ENCODE measurements at regions not wholly inside any gene's neighbourhood (a gene's known extent, or its start where the extent isn't known, plus 50 kb on each side); places are given as distances from the start of the nearest gene placed in this dataset.

GRCh38 chr12:77488041-77488620, 342.6 kb upstream of the NAV3 start:
- DNase-seq = no peak

GRCh38 chr12:77486872-77487271, 343.8 kb upstream of the NAV3 start:
- DNase-seq = no peak

GRCh38 chr12:77485961-77486854, 344.5 kb upstream of the NAV3 start:
- no peak for DNase-seq

DNA sequence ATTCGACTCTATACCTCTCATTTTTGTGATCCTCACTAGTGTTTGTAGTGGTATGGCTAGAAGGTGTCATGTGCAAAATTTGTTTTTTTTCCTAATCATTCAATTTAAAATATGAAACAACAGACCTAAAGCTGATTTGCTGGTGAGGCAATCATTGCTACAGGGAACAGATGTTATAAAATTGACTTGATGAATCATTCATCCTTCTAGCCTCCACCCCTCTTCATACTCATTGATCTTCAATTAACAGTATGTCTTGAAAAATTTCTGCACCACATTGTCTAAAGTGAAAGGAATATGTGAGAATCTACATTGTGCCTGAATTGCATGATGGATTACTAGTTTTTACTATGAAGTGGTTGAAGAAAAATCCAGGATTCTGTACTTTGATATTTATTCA, 349.0 kb upstream of the NAV3 start:
- DNase-seq = no peak

DNA sequence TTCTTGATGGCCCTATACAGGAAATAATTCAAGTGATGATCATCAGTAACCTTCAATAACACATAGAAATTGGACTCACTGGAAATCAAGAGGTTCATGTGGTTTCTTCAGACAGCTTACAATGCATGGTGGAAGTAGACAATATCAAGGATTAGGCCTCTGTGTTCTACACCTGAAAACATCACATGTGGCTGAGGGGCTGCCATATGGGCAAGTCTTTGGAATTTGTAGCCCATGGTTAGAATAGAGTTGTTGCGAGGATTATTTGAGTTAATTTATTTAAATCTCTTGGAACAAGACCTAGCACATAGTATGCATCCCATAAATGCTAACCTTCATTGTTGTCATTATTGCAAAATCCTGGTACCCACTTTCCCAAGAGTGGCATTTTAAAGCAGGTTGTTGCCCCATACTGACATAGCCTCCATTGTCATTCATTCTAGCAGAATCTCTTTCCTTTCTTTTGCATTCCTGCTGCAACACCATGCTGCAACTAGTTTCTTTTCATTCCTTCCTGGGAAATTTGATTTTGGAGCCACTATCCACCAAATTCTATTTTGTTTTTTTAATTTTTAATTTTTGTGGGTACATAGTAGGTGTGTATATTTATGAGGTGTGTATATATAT, 352.7 kb upstream of the NAV3 start:
- DNase-seq = no peak

GRCh38 chr12:77471801-77472200, 358.9 kb upstream of the NAV3 start:
- DNase-seq = no peak

GRCh38 chr12:77469578-77470333, 360.9 kb upstream of the NAV3 start:
- DNase-seq = no peak

- no peak for DNase-seq
Measured at GRCh38 chr12:77442633-77443032, 377.3 kb upstream of the E2F7 start.

DNA sequence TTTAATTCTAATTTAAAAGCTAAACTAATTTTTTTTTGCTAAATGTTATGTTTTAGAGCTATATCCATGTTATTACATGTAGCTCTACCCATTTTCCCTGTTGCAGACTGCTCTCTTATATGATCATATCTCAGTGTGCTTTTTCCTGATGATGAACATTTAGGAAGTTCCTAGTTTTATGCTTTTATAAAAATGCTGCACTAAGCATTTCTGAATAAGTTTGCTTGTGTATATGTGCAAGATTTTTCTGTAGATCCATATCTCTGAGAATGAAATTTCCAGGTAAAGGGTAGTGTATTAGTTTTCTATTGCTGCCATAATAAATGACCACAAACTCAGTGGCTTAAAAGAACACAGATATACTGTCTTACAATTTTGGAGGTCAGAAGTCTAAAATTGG, 374.4 kb upstream of the E2F7 start:
- no peak for DNase-seq

DNA sequence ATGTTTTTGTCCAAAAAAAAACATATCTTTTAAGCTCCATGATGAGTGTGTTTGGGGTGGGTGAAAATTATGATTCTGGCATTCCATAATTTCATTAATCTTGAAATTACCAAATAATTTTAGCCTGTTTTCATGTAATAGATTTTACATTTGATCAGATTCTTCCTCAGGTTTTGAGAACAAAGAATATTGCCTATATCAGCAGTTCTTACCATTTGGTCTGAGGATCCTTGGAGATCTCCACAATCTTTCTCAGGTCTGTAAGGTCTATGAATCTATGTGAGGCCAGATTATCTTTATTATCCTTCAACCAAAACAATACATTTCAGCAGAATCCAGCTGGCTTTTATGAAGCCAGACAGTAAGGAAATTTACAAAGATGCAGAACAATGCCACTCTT, 373.3 kb upstream of the E2F7 start:
- no peak for DNase-seq

DNA sequence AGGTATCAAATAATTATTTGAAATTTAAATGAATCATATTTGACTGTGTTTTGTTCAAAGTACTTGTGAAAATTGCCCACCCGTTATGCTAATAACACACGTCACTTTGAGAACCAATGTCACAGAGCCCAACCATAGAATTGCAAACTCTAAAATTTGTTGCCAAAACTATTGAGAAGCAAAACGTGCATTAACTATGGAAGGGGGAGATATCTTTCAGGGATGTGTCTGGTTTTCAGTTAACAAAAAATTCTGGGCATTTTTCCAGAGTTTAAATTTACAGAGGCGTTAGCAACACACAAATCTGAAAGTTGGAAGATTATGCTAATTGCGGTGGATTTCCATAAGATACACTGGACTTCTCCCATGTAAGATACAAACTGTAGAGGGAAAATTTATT, 371.8 kb upstream of the E2F7 start:
- no peak for DNase-seq

- DNase-seq = no peak
Measured at GRCh38 chr12:77435446-77436091, 370.2 kb upstream of the E2F7 start.

DNA sequence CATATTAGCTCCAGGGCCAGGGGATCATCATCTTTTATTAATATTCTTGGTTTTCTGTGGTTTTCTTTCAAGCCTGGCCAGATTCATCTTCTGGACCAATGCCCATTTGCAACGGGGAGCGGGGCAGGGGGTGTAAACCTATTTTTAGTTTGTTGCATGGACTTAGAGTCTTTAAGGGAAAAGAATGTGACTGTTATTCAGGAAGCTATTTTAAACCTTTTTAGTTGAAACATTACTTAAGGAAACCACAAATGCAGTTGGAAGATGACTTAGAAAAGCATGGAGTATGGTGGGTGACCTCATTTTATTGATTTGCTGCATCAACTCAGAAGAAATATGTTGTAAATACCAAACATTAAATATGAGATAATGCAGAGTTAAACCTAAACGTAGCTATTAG, 368.4 kb upstream of the E2F7 start:
- DNase-seq = no peak

GRCh38 chr12:77429426-77429825, 364.1 kb upstream of the E2F7 start:
- no peak for DNase-seq

DNA sequence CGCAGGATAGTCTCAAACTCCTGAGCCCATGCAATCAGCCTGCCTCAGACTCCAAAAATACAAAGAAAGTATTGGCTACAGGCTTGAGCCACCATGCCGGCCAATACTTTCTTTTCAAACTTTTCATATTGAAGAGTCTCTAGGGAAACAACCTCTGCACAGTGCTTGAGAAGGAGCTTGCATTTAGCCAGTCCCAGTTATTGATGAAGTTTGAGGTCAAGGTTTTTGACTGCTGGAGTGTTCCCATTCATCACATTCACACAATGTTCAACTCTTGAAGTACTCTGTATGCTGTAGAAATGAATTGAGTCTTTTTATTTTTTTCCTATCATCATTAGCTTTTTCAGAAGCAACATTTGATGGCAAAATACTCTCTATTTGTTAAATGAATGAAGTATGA, 355.8 kb upstream of the E2F7 start:
- DNase-seq = no peak

DNA sequence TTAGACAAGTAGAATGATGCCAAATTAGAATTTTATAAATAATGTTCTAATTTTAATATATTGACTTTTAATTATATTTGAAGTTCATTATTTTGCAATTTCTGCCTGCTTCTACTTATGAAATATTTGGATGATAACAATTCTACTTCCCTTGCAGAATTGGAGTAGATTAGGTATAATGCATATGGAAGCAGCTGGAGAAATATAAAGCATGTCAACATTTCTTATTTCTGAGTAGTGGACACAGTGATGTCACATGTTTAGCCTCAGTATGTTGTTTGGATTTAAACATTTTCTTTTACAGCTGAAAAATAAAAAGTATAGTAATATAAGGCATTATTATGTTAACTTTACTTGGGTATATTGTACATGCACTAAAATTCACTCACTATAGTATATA, 344.2 kb upstream of the E2F7 start:
- no peak for DNase-seq

DNA sequence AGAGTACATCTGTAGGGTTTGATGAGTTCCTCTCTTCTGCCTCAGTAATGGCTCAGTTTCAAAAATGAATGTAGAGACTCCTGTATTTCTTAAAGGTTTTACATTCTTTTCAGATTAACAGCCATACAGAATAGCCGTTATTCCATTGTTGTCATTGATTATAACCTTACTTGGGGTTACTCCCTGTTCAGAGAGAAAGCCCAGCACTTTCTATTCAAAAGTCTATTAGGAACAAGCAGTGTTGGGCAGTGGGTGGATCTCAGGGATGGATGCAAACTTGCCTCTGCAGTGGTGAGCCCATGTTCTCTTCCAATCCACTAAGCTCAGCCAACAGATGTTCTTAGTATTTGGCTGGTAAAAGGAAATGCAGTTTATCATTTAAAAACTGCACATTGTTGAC, 342.6 kb upstream of the E2F7 start:
- no peak for DNase-seq

DNA sequence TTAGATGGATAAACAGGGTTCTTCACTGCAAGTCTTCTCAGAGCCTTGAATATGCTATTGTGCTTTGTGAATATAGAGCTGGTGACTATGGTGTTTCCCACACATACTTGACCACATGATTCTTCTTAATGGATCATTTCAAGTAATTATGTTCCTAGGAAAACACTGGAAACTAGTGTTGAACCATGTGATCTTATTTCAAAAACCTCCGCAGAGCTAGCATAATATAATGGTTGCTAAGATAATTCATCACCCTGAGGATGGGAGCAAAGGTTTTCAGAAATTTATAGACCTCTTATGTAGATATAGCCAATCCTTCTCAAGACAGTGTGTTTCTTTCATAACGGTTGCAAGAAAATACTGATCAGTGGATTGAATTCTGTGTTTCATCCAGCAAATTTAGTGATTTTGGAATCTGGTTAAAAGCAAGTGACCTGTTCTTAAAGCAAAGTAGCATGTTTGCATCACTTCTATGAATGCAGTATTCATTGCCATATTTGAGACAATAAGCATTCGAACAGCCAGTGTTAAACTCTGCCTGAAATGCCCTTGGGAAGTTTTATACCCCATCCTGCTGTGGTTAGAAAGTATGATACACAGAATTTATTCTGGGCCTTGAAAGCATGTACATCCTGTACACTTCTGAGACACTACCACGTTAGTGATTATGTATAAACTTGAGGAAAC, 341.0 kb upstream of the E2F7 start:
- no peak for DNase-seq

DNA sequence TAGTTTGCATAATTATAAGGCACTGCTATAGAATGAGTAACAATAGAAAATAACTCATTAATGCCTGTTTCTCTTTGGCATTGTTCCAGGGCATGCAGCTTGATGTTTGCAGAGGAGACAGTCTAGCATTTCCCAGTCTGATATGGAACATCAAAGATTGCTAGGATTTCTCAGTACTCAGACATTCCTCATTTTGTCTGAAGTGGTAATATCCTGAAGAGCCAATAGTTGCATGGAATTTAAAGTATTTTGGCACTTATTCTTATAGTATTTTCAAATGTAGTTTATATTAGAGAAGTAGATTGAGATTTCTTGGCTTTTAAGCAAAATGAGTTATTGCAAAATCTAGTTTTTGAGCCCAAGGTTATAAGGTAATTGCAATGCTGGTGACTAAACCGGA, 337.3 kb upstream of the E2F7 start:
- no peak for DNase-seq

DNA sequence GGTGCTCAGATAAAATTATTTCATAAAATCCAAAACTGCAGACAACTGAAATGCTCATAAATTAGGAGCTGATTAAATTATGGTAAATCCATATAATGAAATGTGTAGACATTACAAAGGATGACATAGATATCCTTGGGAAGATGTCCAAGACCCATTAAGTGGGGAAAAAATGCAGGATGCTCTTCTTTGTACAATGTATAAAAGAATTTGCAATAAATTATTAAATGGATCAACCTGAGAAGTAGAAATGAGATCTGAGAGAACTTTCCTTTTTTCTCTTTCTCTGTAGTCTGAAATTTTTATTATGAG, 336.4 kb upstream of the E2F7 start:
- no peak for DNase-seq

GRCh38 chr12:77401064-77401769, 335.8 kb upstream of the E2F7 start:
- no peak for DNase-seq
